Activated T-helper 1 cell treated with Interleukin-2 at 50 U/mL for 16 hours (primary cell): ENCODE measurements at regions not wholly inside any gene's neighbourhood (a gene's known extent, or its start where the extent isn't known, plus 50 kb on each side); places are given as distances from the start of the nearest gene placed in this dataset.
"Not testable (repeated sequence)": the region's sequence is repeated elsewhere in the genome, so short reads cannot be mapped to it uniquely, and the experiment has no call there.

Source experiments
- DNase-seq: peaks from one replicate; pipeline ENCODE4 v3.0.0-alpha.2; 2020; ENCODE audit warnings: low read depth

GRCh38 chr14:21894003-21894897, 220.6 kb upstream of the OR4E1 start:
- DNase-seq: peak; percentile 19

GRCh38 chr14:21891921-21892320, 218.3 kb upstream of the OR4E1 start:
- no peak for DNase-seq

- DNase-seq: no peak
These were observed 211.4 kb upstream of the OR4E1 start for GRCh38 chr14:21884995-21885394.

GRCh38 chr14:21882226-21882625, 208.6 kb upstream of the OR4E1 start:
- no peak for DNase-seq

- DNase-seq: no peak
These were observed 207.3 kb upstream of the OR4E1 start for GRCh38 chr14:21880918-21881317.

- DNase-seq: no peak
These were observed 202.2 kb upstream of the OR4E1 start for GRCh38 chr14:21875791-21876190.

- DNase-seq: no peak
These were observed 201.3 kb upstream of the OR4E1 start for GRCh38 chr14:21874946-21875345.

GRCh38 chr14:21874167-21874566, 200.5 kb upstream of the OR4E1 start:
- DNase-seq: no peak

GRCh38 chr14:21868442-21869046, 194.9 kb upstream of the OR4E1 start:
- DNase-seq: peak; percentile 58

GRCh38 chr14:21867541-21867940, 193.9 kb upstream of the OR4E1 start:
- no peak for DNase-seq

GRCh38 chr14:21866479-21866878, 192.9 kb upstream of the OR4E1 start:
- DNase-seq: no peak

GRCh38 chr14:21863289-21863688, 189.7 kb upstream of the OR4E1 start:
- no peak for DNase-seq

- DNase-seq: no peak
These were observed 187.5 kb upstream of the OR4E1 start for GRCh38 chr14:21861153-21861552.

GRCh38 chr14:21860172-21860571, 186.6 kb upstream of the OR4E1 start:
- no peak for DNase-seq

GRCh38 chr14:21852775-21853174, 179.2 kb upstream of the OR4E1 start:
- DNase-seq: no peak

- DNase-seq: peak; percentile 55
These were observed 178.5 kb upstream of the OR4E1 start for GRCh38 chr14:21852061-21852664.

- not testable (repeated sequence) for DNase-seq
These were observed 173.3 kb upstream of the OR4E1 start for GRCh38 chr14:21846902-21847301.

GRCh38 chr14:21846227-21846885, 172.7 kb upstream of the OR4E1 start:
- peak; percentile 50 for DNase-seq

GRCh38 chr14:21840765-21841164, 167.1 kb upstream of the OR4E1 start:
- no peak for DNase-seq

GRCh38 chr14:21833836-21834235, 160.2 kb upstream of the OR4E1 start:
- DNase-seq: no peak

- no peak for DNase-seq
These were observed 152.2 kb upstream of the OR4E1 start for GRCh38 chr14:21825845-21826244.

GRCh38 chr14:21825149-21825743, 151.6 kb upstream of the OR4E1 start:
- no peak for DNase-seq
